Uterus (tissue), 2 donors: ENCODE measurements at regions not wholly inside any gene's neighbourhood (a gene's known extent, or its start where the extent isn't known, plus 50 kb on each side); places are given as distances from the start of the nearest gene placed in this dataset.

Experiments used
- CTCF ChIP-seq, 4 experiments: fragments of 200-600 bp in 2 of 4; fragments of 450-650 bp in 2 of 4; sonication (generic) in 2 of 4; IDR thresholded peaks; one replicate each; pipeline ENCODE4 v1.5.1; 2016 to 2019; ENCODE audit warnings: antibody characterized with exemption in 4 of 4, mild to moderate bottlenecking in 2 of 4, moderate library complexity in 1 of 4
- POLR2A ChIP-seq, 2 donors: fragments of 450-650 bp; IDR thresholded peaks; one replicate each; pipeline ENCODE4 v1.6.1; 2016; ENCODE audit warnings: antibody characterized with exemption in 2 of 2, mild to moderate bottlenecking in 1 of 2, moderate library complexity in 1 of 2

- no peak for TF ChIP-seq CTCF (IDR thresholded peaks at IDR 0.05)
- no peak for TF ChIP-seq POLR2A (IDR thresholded peaks at IDR 0.05)
These were observed 86.0 kb downstream of the PJA1 start for GRCh38 chrX:69079268-69079667.
